ENCODE measurements at regions not wholly inside any gene's neighbourhood (a gene's known extent, or its start where the extent isn't known, plus 50 kb on each side); places are given as distances from the start of the nearest gene placed in this dataset.

GRCh38 chr13:23984546-23984945 is 87.2 kb upstream of the C1QTNF9B start:
- DNase-seq, result no peak

- no peak for DNase-seq
Observed at GRCh38 chr13:23985060-23985459, 87.8 kb upstream of the C1QTNF9B start.

- DNase-seq, result no peak
Observed at GRCh38 chr13:23985839-23986238, 88.5 kb upstream of the C1QTNF9B start.

- DNase-seq, result no peak
Observed at GRCh38 chr13:23986619-23987018, 89.3 kb upstream of the C1QTNF9B start.

GRCh38 chr13:23987331-23987894 is 90.1 kb upstream of the C1QTNF9B start:
- no peak for DNase-seq

- no peak for DNase-seq
Observed at GRCh38 chr13:23988546-23989122, 91.3 kb upstream of the C1QTNF9B start.

GRCh38 chr13:23990455-23990854 is 93.2 kb upstream of the C1QTNF9B start:
- no peak for DNase-seq

GRCh38 chr13:23991119-23991518 is 93.8 kb upstream of the C1QTNF9B start:
- DNase-seq, result no peak

- DNase-seq, result no peak
Observed at GRCh38 chr13:23992781-23993679, 95.7 kb upstream of the C1QTNF9B start.

GRCh38 chr13:23993680-23993985 is 96.3 kb upstream of the C1QTNF9B start:
- no peak for DNase-seq

- no peak for DNase-seq
Observed at GRCh38 chr13:23995283-23996073, 98.2 kb upstream of the C1QTNF9B start.

- no peak for DNase-seq
Observed at GRCh38 chr13:23996456-23996855, 99.2 kb upstream of the C1QTNF9B start.

- DNase-seq, result no peak
Observed at GRCh38 chr13:23999424-23999823, 102.1 kb upstream of the C1QTNF9B start.

GRCh38 chr13:24002206-24002815 is 105.0 kb upstream of the C1QTNF9B start:
- DNase-seq, result no peak

- DNase-seq, result no peak
Observed at GRCh38 chr13:24004142-24004899, 107.0 kb upstream of the C1QTNF9B start.

- no peak for DNase-seq
Observed at GRCh38 chr13:24004971-24005370, 107.7 kb upstream of the C1QTNF9B start.

GRCh38 chr13:24005755-24006281 is 108.5 kb upstream of the C1QTNF9B start:
- DNase-seq, result no peak

GRCh38 chr13:24006520-24007248 is 109.4 kb upstream of the C1QTNF9B start:
- DNase-seq, result no peak

GRCh38 chr13:24007979-24008620 is 110.8 kb upstream of the C1QTNF9B start:
- DNase-seq, result no peak

- no peak for DNase-seq
Observed at GRCh38 chr13:24008679-24009078, 111.4 kb upstream of the C1QTNF9B start.

GRCh38 chr13:24011266-24011665 is 114.0 kb upstream of the C1QTNF9B start:
- no peak for DNase-seq
